Calu3 (cell line): ENCODE measurements at regions not wholly inside any gene's neighbourhood (a gene's known extent, or its start where the extent isn't known, plus 50 kb on each side); places are given as distances from the start of the nearest gene placed in this dataset.

Source experiments
- BruUV-seq: library from RNA; stranded (reverse); fragments of 400-500 nt; replicated peaks from 2 replicates; lab custom pipeline; 2021; lab: Mats Ljungman, UMichigan
- CTCF ChIA-PET: fragments of 300-600 bp; sonication (Branson Sonifier 250); formaldehyde crosslinking; loops from one replicate; lab custom pipeline; 2022; ENCODE audit warnings: antibody characterized with exemption; lab: Charles Lee
- DNase-seq: peaks from one replicate; pipeline ENCODE4 v3.0.0; 2022
- H3K27ac Mint-ChIP-seq: one replicate; pipeline ENCODE4 v1.8.0; 2022; ENCODE audit warnings: mixed read lengths; ENCODE audit not compliant: unreplicated experiment
- H3K27me3 Mint-ChIP-seq: one replicate; pipeline ENCODE4 v1.8.0; 2022; ENCODE audit warnings: mixed read lengths; ENCODE audit not compliant: unreplicated experiment
- H3K36me3 Mint-ChIP-seq: one replicate; pipeline ENCODE4 v1.8.0; 2022; ENCODE audit warnings: mild to moderate bottlenecking, moderate library complexity, mixed read lengths; ENCODE audit not compliant: insufficient read depth, unreplicated experiment
- H3K4me1 Mint-ChIP-seq: one replicate; pipeline ENCODE4 v1.8.0; 2022; ENCODE audit warnings: mild to moderate bottlenecking, low read depth, mixed read lengths; ENCODE audit not compliant: unreplicated experiment
- H3K4me3 Mint-ChIP-seq: one replicate; pipeline ENCODE4 v1.8.0; 2022; ENCODE audit warnings: mild to moderate bottlenecking, low read depth, moderate library complexity, mixed read lengths; ENCODE audit not compliant: unreplicated experiment
- H3K9me3 Mint-ChIP-seq: one replicate; pipeline ENCODE4 v1.8.0; 2022; ENCODE audit warnings: low read depth, mixed read lengths; ENCODE audit not compliant: unreplicated experiment
- CTCF ChIP-seq: fragments of 200-600 bp; IDR thresholded peaks from one replicate; pipeline ENCODE4 v1.8.0; 2022; ENCODE audit warnings: antibody characterized with exemption; ENCODE audit not compliant: unreplicated experiment
- intact Hi-C: fragments of 100-400 bp; cut with micrococcal nuclease; formaldehyde crosslinking; loops from one replicate; pipeline ENCODE4 v1.10.0; 2022; ENCODE audit not compliant: unreplicated experiment

- no peaks in the 10 kb centered on the region for H3K27me3 Mint-ChIP-seq
- BruUV-seq, result no TSS peak
- DNase-seq, result no peak
Measured at GRCh38 chr13:31069808-31070534, 91.7 kb downstream of the HSPH1 start.

GRCh38 chr13:31068119-31068423, 93.6 kb downstream of the HSPH1 start:
- H3K36me3 Mint-ChIP-seq, result no peaks in the 10 kb centered on the region
- BruUV-seq, result no TSS peak
- H3K27me3 Mint-ChIP-seq, result no peaks in the 10 kb centered on the region
- H3K4me3 Mint-ChIP-seq, result no peak overlapping the region
- TF ChIP-seq CTCF, result no peak
- H3K4me1 Mint-ChIP-seq, result peaks cover 8% of the 10 kb centered on the region
- peaks cover 3% of the 10 kb centered on the region for H3K9me3 Mint-ChIP-seq
- no peak overlapping the region for H3K27ac Mint-ChIP-seq
- intact Hi-C loops, result no loop called here
- no peak for DNase-seq
- CTCF ChIA-PET, result no interaction called here

More at GRCh38 chr13:31069808-31070534, 91.7 kb downstream of the HSPH1 start:
- Mint-ChIP-seq H3K27ac (no peak overlapping the region), H3K36me3 (no peaks in the 10 kb centered on the region), H3K9me3 (no peaks in the 10 kb centered on the region), H3K4me3 (no peak overlapping the region), H3K4me1 (no peaks in the 10 kb centered on the region)
- no peak for TF ChIP-seq CTCF
- CTCF ChIA-PET, result no interaction called here
- intact Hi-C loops, result no loop called here

- H3K4me1 Mint-ChIP-seq, result peaks cover 8% of the 10 kb centered on the region
- CTCF ChIA-PET, result interaction anchor here (1.5 kb wide), 1 partner anchor 17 kb away, joined by 4 read pairs; no protein-coding TSS in a partner anchor
- intact Hi-C loops, result no loop called here
- no peak overlapping the region for H3K4me3 Mint-ChIP-seq
- peaks cover 3% of the 10 kb centered on the region for H3K9me3 Mint-ChIP-seq
- no peak for TF ChIP-seq CTCF
- no peak for DNase-seq
- no peaks in the 10 kb centered on the region for H3K27me3 Mint-ChIP-seq
- no peak overlapping the region for H3K27ac Mint-ChIP-seq
- no TSS peak for BruUV-seq
- no peaks in the 10 kb centered on the region for H3K36me3 Mint-ChIP-seq
Measured at GRCh38 chr13:31067416-31068118, 94.1 kb downstream of the HSPH1 start.

GRCh38 chr13:31064636-31065035, 97.1 kb downstream of the HSPH1 start:
- no peaks in the 10 kb centered on the region for H3K27me3 Mint-ChIP-seq

More at GRCh38 chr13:31064636-31065035, 97.1 kb downstream of the HSPH1 start:
- DNase-seq, result no peak
- no peak overlapping the region for H3K4me3 Mint-ChIP-seq
- H3K27ac Mint-ChIP-seq, result no peak overlapping the region
- H3K4me1 Mint-ChIP-seq, result peaks cover 8% of the 10 kb centered on the region
- intact Hi-C loops, result no loop called here
- BruUV-seq, result no TSS peak
- H3K9me3 Mint-ChIP-seq, result peaks cover 3% of the 10 kb centered on the region
- H3K36me3 Mint-ChIP-seq, result no peaks in the 10 kb centered on the region
- no peak for TF ChIP-seq CTCF
- CTCF ChIA-PET, result no interaction called here
